Lower lobe of right lung (tissue), 2 donors: ENCODE measurements at regions not wholly inside any gene's neighbourhood (a gene's known extent, or its start where the extent isn't known, plus 50 kb on each side); places are given as distances from the start of the nearest gene placed in this dataset.

Experiments
- ATAC-seq, 2 donors: fragments of 200-7000 bp; cut with Tn5 transposase; one replicate each; pipeline ENCODE4 v1.9.1; 2020 to 2022; ENCODE audit warnings: mild to moderate bottlenecking in 2 of 2, moderate library complexity in 2 of 2
- DNase-seq: peaks from one replicate; pipeline ENCODE4 v3.0.0-alpha.2; 2020
- H3K27ac ChIP-seq: fragments of 200-600 bp; one replicate; pipeline ENCODE4 v1.8.0; 2022
- H3K27me3 ChIP-seq: fragments of 200-600 bp; one replicate; pipeline ENCODE4 v1.8.0; 2022; ENCODE audit warnings: low read depth
- H3K36me3 ChIP-seq: fragments of 200-600 bp; one replicate; pipeline ENCODE4 v1.8.0; 2022; ENCODE audit warnings: mild to moderate bottlenecking
- H3K4me1 ChIP-seq: fragments of 200-600 bp; one replicate; pipeline ENCODE4 v1.8.0; 2022
- H3K4me3 ChIP-seq: fragments of 200-600 bp; one replicate; pipeline ENCODE4 v1.8.0; 2022; ENCODE audit warnings: mild to moderate bottlenecking
- H3K9me3 ChIP-seq: fragments of 200-600 bp; one replicate; pipeline ENCODE4 v1.8.0; 2022
- intact Hi-C: fragments of 100-400 bp; cut with DNase I; formaldehyde crosslinking; loops from one replicate; pipeline ENCODE4 v1.11.0; 2022
- TF ChIP-seq, protein P1 (sequence below): fragments of 200-600 bp; IDR thresholded peaks from one replicate; pipeline ENCODE4 v1.8.0; 2022; ENCODE audit warnings: antibody characterized with exemption, mild to moderate bottlenecking
- donor health status: DM: no; HTN: yes; CAD: no; lungs with severe emphysema.

DNA sequence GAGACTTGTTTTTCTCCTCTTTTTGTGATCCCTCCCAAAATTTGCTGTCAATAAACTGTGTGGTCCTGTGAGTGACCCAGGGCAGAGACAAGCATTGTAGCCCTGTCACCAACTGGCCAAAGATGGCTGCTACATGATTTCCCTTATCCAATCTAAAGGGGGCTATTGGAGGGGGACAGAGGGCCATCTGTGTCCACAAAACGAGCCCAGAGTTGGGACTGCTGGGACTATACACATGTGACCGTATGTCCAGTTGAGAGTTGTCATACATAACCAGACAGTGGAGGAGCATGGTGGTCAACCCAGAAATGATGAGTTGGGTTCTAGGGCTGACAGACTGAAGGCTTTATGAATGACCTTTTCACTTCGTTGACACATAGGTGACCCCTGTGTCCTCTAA is 55.3 kb upstream of the SDK1 start:
- ATAC-seq (no peak), DNase-seq (no peak)
- Histone ChIP-seq H3K9me3 (peaks cover 7% of the 10 kb centered on the region), H3K27ac (no peak overlapping the region), H3K36me3 (no peaks in the 10 kb centered on the region), H3K27me3 (no peaks in the 10 kb centered on the region), H3K4me3 (no peak overlapping the region), H3K4me1 (no peaks in the 10 kb centered on the region)
- intact Hi-C loops = no loop called here
- TF ChIP-seq, protein P1, sequence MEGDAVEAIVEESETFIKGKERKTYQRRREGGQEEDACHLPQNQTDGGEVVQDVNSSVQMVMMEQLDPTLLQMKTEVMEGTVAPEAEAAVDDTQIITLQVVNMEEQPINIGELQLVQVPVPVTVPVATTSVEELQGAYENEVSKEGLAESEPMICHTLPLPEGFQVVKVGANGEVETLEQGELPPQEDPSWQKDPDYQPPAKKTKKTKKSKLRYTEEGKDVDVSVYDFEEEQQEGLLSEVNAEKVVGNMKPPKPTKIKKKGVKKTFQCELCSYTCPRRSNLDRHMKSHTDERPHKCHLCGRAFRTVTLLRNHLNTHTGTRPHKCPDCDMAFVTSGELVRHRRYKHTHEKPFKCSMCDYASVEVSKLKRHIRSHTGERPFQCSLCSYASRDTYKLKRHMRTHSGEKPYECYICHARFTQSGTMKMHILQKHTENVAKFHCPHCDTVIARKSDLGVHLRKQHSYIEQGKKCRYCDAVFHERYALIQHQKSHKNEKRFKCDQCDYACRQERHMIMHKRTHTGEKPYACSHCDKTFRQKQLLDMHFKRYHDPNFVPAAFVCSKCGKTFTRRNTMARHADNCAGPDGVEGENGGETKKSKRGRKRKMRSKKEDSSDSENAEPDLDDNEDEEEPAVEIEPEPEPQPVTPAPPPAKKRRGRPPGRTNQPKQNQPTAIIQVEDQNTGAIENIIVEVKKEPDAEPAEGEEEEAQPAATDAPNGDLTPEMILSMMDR = no peak

DNA sequence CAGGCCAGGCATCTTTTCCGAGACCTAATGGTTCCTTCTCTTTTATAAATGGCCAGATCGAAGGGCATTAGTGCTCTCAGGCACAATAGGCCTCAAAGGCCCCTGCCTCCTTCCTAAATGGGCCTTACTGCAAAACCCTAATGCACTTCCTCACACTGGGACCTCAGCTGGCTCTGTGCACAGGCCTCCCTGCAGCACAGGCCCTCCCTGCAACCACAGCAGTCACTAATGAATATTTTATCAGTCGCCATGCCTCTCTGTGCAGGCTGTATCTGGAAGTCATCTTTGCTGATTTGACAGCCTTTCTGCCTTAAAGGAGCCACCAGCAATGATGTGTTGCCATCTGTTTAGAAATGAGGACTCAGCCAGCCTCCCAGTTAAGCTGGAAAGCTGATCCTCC is 54.9 kb upstream of the SDK1 start:
- no peaks in the 10 kb centered on the region for H3K4me1 ChIP-seq
- DNase-seq (no peak), ATAC-seq (no peak)
- no peak overlapping the region for H3K4me3 ChIP-seq
- TF ChIP-seq, protein P1 = no peak
- intact Hi-C loops = no loop called here
- no peak overlapping the region for H3K27ac ChIP-seq
- H3K9me3 ChIP-seq = peaks cover 7% of the 10 kb centered on the region
- H3K36me3 ChIP-seq = no peaks in the 10 kb centered on the region
- H3K27me3 ChIP-seq = no peaks in the 10 kb centered on the region

DNA sequence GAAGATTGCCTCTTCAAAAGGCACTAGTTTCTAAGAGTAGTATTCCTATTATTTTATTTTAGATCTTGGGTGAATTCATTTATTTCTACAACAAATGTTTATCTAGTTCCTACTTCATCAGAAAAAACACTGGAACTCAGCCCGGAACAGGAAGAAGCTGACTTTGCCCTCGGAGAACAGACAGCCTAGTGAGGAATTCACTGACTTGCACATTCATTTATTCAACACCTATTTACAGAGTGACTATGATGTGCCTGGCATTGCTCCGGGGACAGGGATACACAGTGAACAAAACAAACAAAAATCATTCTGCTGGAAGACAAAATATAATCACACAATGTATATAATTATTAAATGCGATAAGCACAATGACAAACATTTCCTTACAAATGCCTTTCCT is 54.4 kb upstream of the SDK1 start:
- ATAC-seq (no peak), DNase-seq (no peak)
- Histone ChIP-seq H3K9me3 (peaks cover 7% of the 10 kb centered on the region), H3K4me1 (no peaks in the 10 kb centered on the region), H3K36me3 (no peaks in the 10 kb centered on the region), H3K27me3 (no peaks in the 10 kb centered on the region), H3K27ac (no peak overlapping the region), H3K4me3 (no peak overlapping the region)
- TF ChIP-seq, protein P1 = no peak
- intact Hi-C loops = no loop called here

- intact Hi-C loops = no loop called here
Measured at GRCh38 chr7:3250725-3251124, 50.3 kb upstream of the SDK1 start.

More at GRCh38 chr7:3250725-3251124, 50.3 kb upstream of the SDK1 start:
- no peak overlapping the region for H3K4me3 ChIP-seq
- H3K36me3 ChIP-seq = no peaks in the 10 kb centered on the region
- H3K4me1 ChIP-seq = no peaks in the 10 kb centered on the region
- ATAC-seq = no peak
- TF ChIP-seq, protein P1 = no peak
- DNase-seq = no peak
- H3K9me3 ChIP-seq = peaks cover 7% of the 10 kb centered on the region
- H3K27me3 ChIP-seq = no peaks in the 10 kb centered on the region
- H3K27ac ChIP-seq = no peak overlapping the region
